HG02798 (cell line): ENCODE measurements at regions not wholly inside any gene's neighbourhood (a gene's known extent, or its start where the extent isn't known, plus 50 kb on each side); places are given as distances from the start of the nearest gene placed in this dataset.
"Not testable (repeated sequence)": the region's sequence is repeated elsewhere in the genome, so short reads cannot be mapped to it uniquely, and the experiment has no call there.

Source experiments
- ATAC-seq: cut with Tn5 transposase; IDR thresholded peaks from one replicate; pipeline ENCODE4 v1.9.1; 2021; ENCODE audit warnings: mild to moderate bottlenecking; ENCODE audit not compliant: unreplicated experiment, poor library complexity

- peak; percentile 98 for ATAC-seq
Measured at GRCh38 chr11:104705490-104706190, 192.6 kb downstream of the CASP12 start.

GRCh38 chr11:104704888-104705287 lies 193.4 kb downstream of the CASP12 start:
- ATAC-seq: no peak

GRCh38 chr11:104704146-104704830 lies 194.0 kb downstream of the CASP12 start:
- no peak for ATAC-seq

- ATAC-seq: no peak
Measured at GRCh38 chr11:104700609-104701008, 197.7 kb downstream of the CASP12 start.

GRCh38 chr11:104699981-104700380 lies 198.3 kb downstream of the CASP12 start:
- no peak for ATAC-seq

GRCh38 chr11:104695065-104695463 lies 203.2 kb downstream of the CASP12 start:
- ATAC-seq: no peak

- ATAC-seq: no peak
Measured at GRCh38 chr11:104694259-104695064, 203.8 kb downstream of the CASP12 start.

- no peak for ATAC-seq
Measured at GRCh38 chr11:104692751-104693150, 205.5 kb downstream of the CASP12 start.

- no peak for ATAC-seq
Measured at GRCh38 chr11:104691129-104691528, 207.1 kb downstream of the CASP12 start.

- no peak for ATAC-seq
Measured at GRCh38 chr11:104690241-104690640, 208.0 kb downstream of the CASP12 start.

- no peak for ATAC-seq
Measured at GRCh38 chr11:104688731-104689130, 209.5 kb downstream of the CASP12 start.

- ATAC-seq: no peak
Measured at GRCh38 chr11:104682206-104682605, 216.1 kb downstream of the CASP12 start.

- ATAC-seq: no peak
Measured at GRCh38 chr11:104679258-104679657, 219.0 kb downstream of the CASP12 start.

- no peak for ATAC-seq
Measured at GRCh38 chr11:104678408-104678807, 219.9 kb downstream of the CASP12 start.

- ATAC-seq: not testable (repeated sequence)
Measured at GRCh38 chr11:104677069-104677468, 221.2 kb downstream of the CASP12 start.

- ATAC-seq: no peak
Measured at GRCh38 chr11:104672897-104673296, 225.4 kb downstream of the CASP12 start.

- no peak for ATAC-seq
Measured at GRCh38 chr11:104668797-104669463, 229.3 kb downstream of the CASP12 start.

- ATAC-seq: no peak
Measured at GRCh38 chr11:104666624-104667023, 231.6 kb downstream of the CASP12 start.

GRCh38 chr11:104665641-104666040 lies 232.6 kb downstream of the CASP12 start:
- ATAC-seq: no peak
